A673 (cell line): ENCODE measurements at regions not wholly inside any gene's neighbourhood (a gene's known extent, or its start where the extent isn't known, plus 50 kb on each side); places are given as distances from the start of the nearest gene placed in this dataset.

Experiments
- BruUV-seq: library from RNA; stranded (reverse); fragments of 400-500 nt; replicated peaks from 2 replicates; lab custom pipeline; 2021; lab: Mats Ljungman, UMichigan
- CTCF ChIA-PET: fragments of 300-600 bp; sonication (Branson Sonifier 250); formaldehyde crosslinking; loops from one replicate; lab custom pipeline; 2022; ENCODE audit warnings: antibody characterized with exemption; lab: Charles Lee
- POLR2A ChIA-PET: fragments of 300-600 bp; sonication (Branson Sonifier 250); formaldehyde crosslinking; loops from one replicate; lab custom pipeline; 2022; ENCODE audit warnings: antibody characterized with exemption; ENCODE audit not compliant: low non-redundant PET; lab: Charles Lee
- DNase-seq: peaks from one replicate; pipeline ENCODE4 v3.0.0-alpha.2; 2015; ENCODE audit warnings: low spot score
- H3K27ac ChIP-seq: fragments of 200-600 bp; sonication (generic); 2 replicates; pipeline ENCODE4 v1.5.1; 2016; ENCODE audit warnings: mixed run types, low read depth, mild to moderate bottlenecking, mixed read lengths, antibody characterized with exemption, low read length; ENCODE audit not compliant: poor library complexity, severe bottlenecking
- H3K27me3 ChIP-seq: fragments of 200-600 bp; sonication (generic); replicated peaks from 2 replicates; pipeline ENCODE4 v1.6.1; 2017; ENCODE audit warnings: mixed run types, low read depth, mild to moderate bottlenecking, mixed read lengths, antibody characterized with exemption, low read length; ENCODE audit not compliant: insufficient read depth, poor library complexity
- H3K36me3 ChIP-seq: fragments of 200-600 bp; sonication (generic); 2 replicates; pipeline ENCODE4 v1.6.1; 2016; ENCODE audit warnings: mixed run types, mild to moderate bottlenecking, mixed read lengths, antibody characterized with exemption, low read length; ENCODE audit not compliant: insufficient read depth, poor library complexity, severe bottlenecking
- H3K4me1 ChIP-seq: fragments of 200-600 bp; sonication (generic); 2 replicates; pipeline ENCODE4 v1.6.1; 2017; ENCODE audit warnings: mixed run types, mild to moderate bottlenecking, mixed read lengths, antibody characterized with exemption, low read length; ENCODE audit not compliant: insufficient read depth, poor library complexity, severe bottlenecking
- H3K4me3 ChIP-seq: fragments of 200-600 bp; sonication (generic); 2 replicates; pipeline ENCODE4 v1.5.1; 2016; ENCODE audit warnings: low read depth, mixed run types, mild to moderate bottlenecking, mixed read lengths, low read length; ENCODE audit not compliant: poor library complexity, severe bottlenecking
- H3K9me3 ChIP-seq: fragments of 200-600 bp; sonication (generic); 2 replicates; pipeline ENCODE4 v1.6.1; 2016; ENCODE audit warnings: mixed run types, low read depth, mild to moderate bottlenecking, mixed read lengths, antibody characterized with exemption, low read length; ENCODE audit not compliant: poor library complexity, severe bottlenecking
- CTCF ChIP-seq: fragments of 300-800, 200-600 bp; sonication (generic); conservative IDR thresholded peaks from 2 replicates; pipeline ENCODE4 v1.5.1; 2017; ENCODE audit warnings: low read depth, mild to moderate bottlenecking, antibody characterized with exemption, low read length, moderate library complexity, mixed read lengths
- EZH2 ChIP-seq: fragments of 200-600 bp; sonication (generic); IDR thresholded peaks from 2 replicates; pipeline ENCODE4 v1.6.1; 2017; ENCODE audit warnings: borderline replicate concordance, low read depth, mild to moderate bottlenecking, mixed read lengths, antibody characterized with exemption, low read length; ENCODE audit not compliant: poor library complexity, severe bottlenecking
- intact Hi-C: fragments of 100-400 bp; cut with micrococcal nuclease; formaldehyde crosslinking; loops from one replicate; pipeline ENCODE4 v1.10.0; 2022; ENCODE audit not compliant: unreplicated experiment

- TF ChIP-seq EZH2 (no peak), CTCF (no peak)
- Histone ChIP-seq H3K27ac (no peak overlapping the region), H3K4me3 (no peak overlapping the region), H3K4me1 (no peaks in the 10 kb centered on the region), H3K36me3 (no peaks in the 10 kb centered on the region), H3K27me3 (peaks cover 22% of the 10 kb centered on the region), H3K9me3 (no peaks in the 10 kb centered on the region)
- no TSS peak for BruUV-seq
- ChIA-PET POLR2A (no interaction called here), CTCF (no interaction called here)
- intact Hi-C loops, result no loop called here
- DNase-seq, result no peak
Measured at GRCh38 chr22:46031066-46031465, 54.1 kb upstream of the WNT7B start.

GRCh38 chr22:46031557-46031956 lies 54.6 kb upstream of the WNT7B start:
- Histone ChIP-seq H3K27ac (no peak overlapping the region), H3K9me3 (no peaks in the 10 kb centered on the region), H3K27me3 (peaks cover 17% of the 10 kb centered on the region), H3K4me1 (peaks cover 3% of the 10 kb centered on the region), H3K4me3 (no peak overlapping the region), H3K36me3 (no peaks in the 10 kb centered on the region)
- intact Hi-C loops, result no loop called here
- CTCF ChIA-PET, result no interaction called here
- POLR2A ChIA-PET, result no interaction called here
- no peak for DNase-seq
- TF ChIP-seq CTCF (no peak), EZH2 (no peak)
- BruUV-seq, result no TSS peak

DNA sequence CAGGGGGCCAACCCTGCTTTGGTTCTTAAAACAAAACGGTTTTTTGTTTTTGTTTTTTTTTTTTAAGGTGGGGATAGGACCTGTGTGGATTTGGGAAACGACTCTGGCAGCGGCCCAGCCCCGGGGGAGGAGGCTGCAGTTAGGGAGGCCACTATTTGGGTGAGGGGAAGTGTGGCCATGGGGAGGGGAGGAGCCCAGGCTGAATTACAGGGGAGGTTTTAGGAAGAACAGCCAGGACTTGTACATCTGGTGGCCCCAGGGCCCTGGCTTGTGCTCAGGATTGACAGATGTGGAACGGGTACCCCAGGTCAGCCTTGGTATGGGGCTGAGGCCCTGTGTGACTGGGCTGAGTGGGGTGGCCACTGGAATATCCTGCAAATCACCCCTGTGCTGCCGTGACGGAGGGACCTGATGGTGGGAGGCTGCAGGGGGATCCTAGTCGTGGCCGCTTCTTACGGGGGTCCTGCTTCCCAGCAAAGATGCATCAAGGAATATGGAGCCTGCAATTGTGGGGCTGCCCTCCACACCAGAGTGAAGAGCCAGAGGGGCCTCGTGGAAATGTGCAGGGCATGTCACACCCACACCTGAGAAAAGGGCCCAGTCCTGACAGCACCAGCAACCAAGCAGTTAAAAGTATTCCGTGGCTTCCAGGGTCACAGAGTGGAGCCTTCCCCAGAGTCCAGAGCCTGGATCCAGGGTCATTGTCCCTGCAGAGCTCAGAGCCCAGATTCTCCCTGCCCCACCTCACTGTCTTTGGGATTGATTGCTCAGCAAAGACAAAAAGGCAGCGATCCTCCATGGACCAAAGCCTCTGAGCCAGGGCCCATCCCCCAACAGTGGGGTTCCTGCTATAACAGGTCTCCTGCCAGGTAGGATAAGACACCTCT lies 55.2 kb upstream of the WNT7B start:
- no peak overlapping the region for H3K27ac ChIP-seq
- no peak for DNase-seq
- H3K36me3 ChIP-seq, result no peaks in the 10 kb centered on the region
- BruUV-seq, result no TSS peak
- H3K4me1 ChIP-seq, result peaks cover 10% of the 10 kb centered on the region
- no peaks in the 10 kb centered on the region for H3K9me3 ChIP-seq
- TF ChIP-seq EZH2 (no peak), CTCF (no peak)
- ChIA-PET POLR2A (no interaction called here), CTCF (no interaction called here)
- no peak overlapping the region for H3K4me3 ChIP-seq
- intact Hi-C loops, result no loop called here
- peaks cover 10% of the 10 kb centered on the region for H3K27me3 ChIP-seq
